Erythroblast (primary cell): ENCODE measurements at regions not wholly inside any gene's neighbourhood (a gene's known extent, or its start where the extent isn't known, plus 50 kb on each side); places are given as distances from the start of the nearest gene placed in this dataset.

Source experiments
- GATA1 ChIP-seq: IDR thresholded peaks from 2 replicates; pipeline ENCODE4 v1.6.1; 2011; ENCODE audit warnings: low read depth, mild to moderate bottlenecking, control low read depth, low read length, moderate library complexity
- POLR2A ChIP-seq: IDR thresholded peaks from 2 replicates; pipeline ENCODE4 v1.6.1; 2011; ENCODE audit warnings: mild to moderate bottlenecking, low read length

GRCh38 chr7:56290548-56290947 is 174.3 kb upstream of the NUPR2 start:
- TF ChIP-seq POLR2A, result no peak
- TF ChIP-seq GATA1, result no peak
